GM19397 (cell line): ENCODE measurements at regions not wholly inside any gene's neighbourhood (a gene's known extent, or its start where the extent isn't known, plus 50 kb on each side); places are given as distances from the start of the nearest gene placed in this dataset.

ENCODE experiments used
- ATAC-seq: cut with Tn5 transposase; IDR thresholded peaks from one replicate; pipeline ENCODE4 v1.9.1; 2021; ENCODE audit warnings: mild to moderate bottlenecking, moderate library complexity; ENCODE audit not compliant: unreplicated experiment

- no peak for ATAC-seq
These were observed 408.0 kb upstream of the RGPD4 start for GRCh38 chr2:107418708-107419107.

GRCh38 chr2:107419191-107419590 lies 407.5 kb upstream of the RGPD4 start:
- ATAC-seq = no peak

DNA sequence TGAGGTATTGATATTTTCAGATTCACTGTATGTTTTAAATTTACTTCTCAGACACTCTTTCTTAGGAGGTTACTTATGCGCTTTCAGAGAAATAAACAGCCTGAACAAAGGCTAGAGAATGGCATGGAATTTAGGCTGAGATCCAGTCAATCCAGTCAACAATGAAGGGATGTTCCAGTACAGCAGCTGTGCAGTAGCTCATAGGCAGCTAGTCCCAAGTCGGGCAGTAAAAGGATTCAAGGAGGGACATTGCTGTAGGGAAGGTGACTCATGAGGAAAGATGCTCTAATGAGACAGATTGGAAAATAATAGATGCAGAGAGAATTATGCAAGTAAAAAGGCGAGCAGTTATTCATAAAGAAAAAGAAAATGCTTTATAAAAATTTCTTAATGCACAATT lies 397.9 kb upstream of the RGPD4 start:
- ATAC-seq = no peak

- no peak for ATAC-seq
These were observed 396.7 kb upstream of the RGPD4 start for GRCh38 chr2:107430006-107430405.

- ATAC-seq = no peak
These were observed 396.0 kb upstream of the RGPD4 start for GRCh38 chr2:107430596-107431266.

DNA sequence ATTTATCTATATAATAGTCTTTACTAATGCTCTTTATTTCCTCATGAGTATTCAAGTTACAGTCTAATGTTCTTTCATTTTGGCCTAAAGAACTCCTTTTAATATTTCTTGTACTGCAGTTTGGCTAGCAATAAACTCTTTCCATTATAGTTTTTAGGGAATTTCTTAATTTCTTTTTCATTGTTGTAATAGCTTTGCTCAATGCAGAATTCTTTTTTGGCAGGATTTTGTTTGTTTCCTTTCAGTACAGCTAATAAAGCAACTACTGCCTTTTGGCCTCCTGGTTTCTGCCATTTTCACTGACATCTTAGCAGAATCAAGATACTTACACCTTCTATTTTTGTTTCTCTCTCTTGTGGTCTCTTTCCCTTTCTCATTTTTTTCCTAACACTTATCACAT lies 390.4 kb upstream of the RGPD4 start:
- ATAC-seq = no peak

DNA sequence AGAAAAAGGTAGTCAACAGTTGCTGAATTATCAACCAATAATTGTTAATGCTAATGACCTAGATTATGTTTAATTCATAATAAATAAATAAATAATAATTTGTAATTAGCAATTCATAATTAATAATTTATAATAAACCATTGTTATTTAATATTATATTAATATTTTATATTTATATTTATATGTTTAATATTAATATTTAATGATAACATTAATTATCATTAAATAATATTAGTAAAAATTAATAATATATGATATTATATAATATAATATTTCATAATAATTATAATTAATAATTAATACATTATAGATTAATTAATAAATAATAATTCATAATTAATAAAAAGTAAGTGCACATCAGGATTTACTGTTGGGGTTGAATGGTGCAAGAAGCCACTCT lies 389.4 kb upstream of the RGPD4 start:
- ATAC-seq = no peak

DNA sequence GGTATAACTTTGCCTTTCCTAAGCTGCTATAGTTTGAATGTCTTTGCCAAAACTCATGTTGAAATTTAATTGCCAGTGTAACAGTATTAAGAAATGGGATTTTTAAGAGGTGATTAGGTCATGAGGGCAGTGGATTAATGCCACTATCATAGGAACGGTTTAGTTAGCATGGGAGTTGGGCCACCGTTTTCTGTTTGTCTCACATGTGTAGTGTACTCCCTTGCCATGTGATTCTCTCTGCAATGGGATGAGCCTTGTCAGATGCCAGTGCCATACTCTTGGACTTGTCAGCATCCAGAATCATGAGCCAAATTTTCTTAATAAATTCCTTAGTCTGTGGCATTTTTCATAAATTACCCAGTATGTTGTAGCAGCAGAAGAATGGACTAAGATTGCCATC lies 388.9 kb upstream of the RGPD4 start:
- ATAC-seq = no peak

GRCh38 chr2:107448160-107448559 lies 378.5 kb upstream of the RGPD4 start:
- ATAC-seq = no peak

DNA sequence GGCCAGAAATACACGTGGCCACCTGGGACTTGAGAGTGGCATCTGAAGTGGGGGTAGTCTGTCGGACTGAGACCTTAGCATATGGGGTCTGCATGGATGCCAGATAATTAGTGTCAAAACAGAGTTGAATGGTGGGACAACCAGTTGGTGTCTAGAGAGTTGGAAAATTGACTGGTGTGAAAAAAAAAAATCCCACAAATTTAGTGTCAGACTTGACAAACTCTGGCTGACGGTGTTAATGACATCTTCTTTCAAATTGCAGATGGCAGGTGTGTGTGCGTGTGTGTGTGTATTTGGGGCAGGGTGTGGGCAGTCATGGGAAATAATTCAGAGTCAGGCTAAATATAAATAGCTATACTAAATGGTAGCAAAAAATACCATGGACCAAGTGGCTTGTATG lies 365.4 kb upstream of the RGPD4 start:
- no peak for ATAC-seq

DNA sequence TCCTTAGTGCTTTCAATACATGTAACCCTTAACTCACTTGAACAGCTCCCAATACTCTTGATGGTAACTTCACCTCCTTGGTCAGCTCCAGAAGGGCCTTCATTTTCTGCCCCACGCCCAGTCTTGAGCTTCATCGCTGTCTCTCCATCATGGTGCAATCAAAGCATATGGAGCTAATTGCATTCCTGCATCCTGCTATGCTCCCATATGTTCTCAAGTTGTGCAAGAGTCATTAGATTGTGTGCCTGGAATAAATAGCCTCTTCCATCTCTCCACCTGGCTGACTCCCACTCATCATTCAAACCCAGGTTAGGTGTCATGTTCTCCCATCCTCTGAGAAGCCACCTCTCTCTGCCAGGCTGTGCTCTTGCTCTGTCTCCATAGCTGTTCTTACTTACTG lies 364.5 kb upstream of the RGPD4 start:
- ATAC-seq = no peak

DNA sequence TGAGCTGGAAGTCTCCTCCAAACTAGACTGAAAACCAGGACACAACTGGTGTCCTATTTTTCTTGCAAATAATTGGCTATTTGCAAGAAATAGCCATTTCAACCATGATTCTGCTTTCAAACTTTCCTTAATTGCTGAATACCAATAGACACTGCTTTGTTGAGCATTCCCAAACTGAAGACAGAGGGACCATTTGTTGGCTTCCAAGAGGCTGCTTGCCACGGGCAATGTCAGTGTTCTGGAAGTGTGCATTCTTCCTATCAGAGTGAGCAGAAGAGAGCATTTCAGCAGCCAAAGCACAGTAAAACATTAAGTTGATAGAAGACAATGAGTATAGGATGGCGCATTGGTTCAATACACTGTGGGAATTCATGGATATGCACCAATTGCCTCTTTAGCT lies 360.5 kb upstream of the RGPD4 start:
- ATAC-seq = no peak

GRCh38 chr2:107466984-107467773 lies 359.5 kb upstream of the RGPD4 start:
- no peak for ATAC-seq

GRCh38 chr2:107469437-107469995 lies 357.2 kb upstream of the RGPD4 start:
- ATAC-seq = no peak

DNA sequence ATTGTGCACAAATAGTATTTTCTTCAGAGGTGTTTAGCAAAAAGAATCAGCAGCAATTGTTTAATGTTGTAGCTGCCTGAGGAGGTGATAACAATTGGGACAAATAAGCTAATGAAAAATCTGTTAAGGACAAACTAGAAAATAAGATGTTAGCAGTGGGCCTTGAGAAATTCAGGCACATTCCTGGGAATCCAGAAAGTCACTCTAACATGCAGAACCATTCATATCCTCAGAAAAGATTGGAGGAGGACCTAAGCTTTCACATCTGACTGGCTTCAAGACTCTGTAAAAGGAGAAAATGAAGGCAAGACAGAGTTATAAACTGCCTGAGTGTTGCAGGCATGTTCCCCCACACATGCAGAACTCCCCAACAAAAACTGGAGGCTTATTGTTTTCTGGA lies 353.5 kb upstream of the RGPD4 start:
- ATAC-seq = no peak

- ATAC-seq = no peak
These were observed 350.8 kb upstream of the RGPD4 start for GRCh38 chr2:107475859-107476258.

GRCh38 chr2:107502539-107502938 lies 324.2 kb upstream of the RGPD4 start:
- no peak for ATAC-seq

GRCh38 chr2:107511970-107512789 lies 314.5 kb upstream of the RGPD4 start:
- no peak for ATAC-seq

GRCh38 chr2:107525406-107525805 lies 301.3 kb upstream of the RGPD4 start:
- ATAC-seq = no peak

DNA sequence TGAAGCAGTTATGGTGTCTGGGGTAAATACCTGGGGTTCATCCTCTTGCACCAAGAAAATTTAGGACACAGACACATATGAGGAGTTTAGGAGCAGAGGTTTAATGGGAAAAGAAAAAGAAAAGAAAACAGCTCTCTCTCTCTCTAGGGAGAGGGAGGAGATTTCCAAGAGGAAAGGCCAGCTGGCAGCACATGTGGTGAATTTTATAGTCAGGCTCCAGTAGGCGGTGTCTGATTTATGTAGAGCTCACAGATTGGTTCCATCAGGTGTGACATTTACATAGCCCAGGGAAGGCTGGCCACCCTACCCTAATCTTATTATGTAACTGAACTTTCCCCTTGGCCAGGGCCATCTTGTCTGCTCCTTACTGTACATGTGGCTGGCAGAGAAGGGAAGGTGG lies 297.5 kb upstream of the RGPD4 start:
- ATAC-seq = no peak

DNA sequence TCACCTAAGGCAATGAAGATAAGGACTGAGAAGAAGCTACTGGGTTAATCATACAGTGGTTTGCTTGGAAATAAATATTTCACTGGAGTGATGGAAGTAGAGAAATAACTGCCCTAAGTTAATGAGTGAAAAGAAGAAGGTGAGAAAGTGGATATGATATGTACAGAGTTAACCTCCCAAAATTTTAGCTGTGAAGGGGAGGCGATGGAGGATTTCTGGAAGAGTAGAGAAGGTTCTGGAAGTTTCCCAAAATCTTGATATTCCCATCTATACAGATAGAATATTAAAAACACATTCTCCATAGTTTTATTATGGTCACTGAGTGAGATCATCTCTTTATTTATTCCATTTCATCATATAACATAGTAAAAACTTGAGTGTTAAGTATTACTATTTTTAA lies 296.6 kb upstream of the RGPD4 start:
- no peak for ATAC-seq
